A549 (cell line): ENCODE measurements at regions not wholly inside any gene's neighbourhood (a gene's known extent, or its start where the extent isn't known, plus 50 kb on each side); places are given as distances from the start of the nearest gene placed in this dataset.

Source experiments
- CEBPB ChIP-seq, 2 experiments: fragments of >200 bp in 1 of 2; sonication (Bioruptor Twin) in 1 of 2; formaldehyde crosslinking in 1 of 2; IDR thresholded peaks; 2 replicates each; pipeline ENCODE4 v1.6.1; 2012 to 2016
- EHMT2 ChIP-seq: fragments of 200-600 bp; sonication (generic); IDR thresholded peaks from 2 replicates; pipeline ENCODE4 v1.6.1; 2016; ENCODE audit warnings: antibody characterized with exemption, low read depth, mild to moderate bottlenecking, moderate library complexity
- EP300 ChIP-seq, 2 experiments: fragments of >200 bp; sonication (Bioruptor Twin); formaldehyde crosslinking; IDR thresholded peaks; 2 replicates in 1 of 2; 3 replicates in 1 of 2; pipeline ENCODE4 v1.6.1; 2016 to 2017
- ESRRA ChIP-seq: fragments of 150-350 bp; IDR thresholded peaks from 2 replicates; pipeline ENCODE4 v1.6.1; 2014; ENCODE audit warnings: mild to moderate bottlenecking, low read length, borderline replicate concordance
- HDAC2 ChIP-seq: fragments of 200-600 bp; sonication (generic); IDR thresholded peaks from 2 replicates; pipeline ENCODE4 v1.6.1; 2016
- JUN ChIP-seq, 2 experiments: fragments of >200 bp; sonication (Bioruptor Twin); formaldehyde crosslinking; IDR thresholded peaks; 2 replicates in 1 of 2; 3 replicates in 1 of 2; pipeline ENCODE4 v1.6.1; 2016 to 2017
- KDM1A ChIP-seq: fragments of 200-600 bp; sonication (generic); IDR thresholded peaks from 2 replicates; pipeline ENCODE4 v1.6.1; 2016; ENCODE audit warnings: low read depth, mild to moderate bottlenecking
- MAFK ChIP-seq: fragments of 450-650 bp; IDR thresholded peaks from 2 replicates; pipeline ENCODE4 v1.6.1; 2014; ENCODE audit not compliant: partially characterized antibody
- POLR2A ChIP-seq: IDR thresholded peaks from 2 replicates; pipeline ENCODE4 v1.6.1; 2012; ENCODE audit warnings: mild to moderate bottlenecking, low read length
- RAD21 ChIP-seq, 2 experiments: fragments of >200 bp in 1 of 2; sonication (Bioruptor Twin) in 1 of 2; formaldehyde crosslinking in 1 of 2; IDR thresholded peaks in 1 of 2; conservative IDR thresholded peaks in 1 of 2; 2 replicates in 1 of 2; 3 replicates in 1 of 2; pipeline ENCODE4 v1.6.1; 2012 to 2018; ENCODE audit warnings: inconsistent platforms in 1 of 2
- SREBF2 ChIP-seq: fragments of 450-650 bp; IDR thresholded peaks from 2 replicates; pipeline ENCODE4 v1.6.1; 2014; ENCODE audit warnings: mild to moderate bottlenecking, moderate library complexity
- TF ChIP-seq, protein P1 (sequence below): fragments of 150-350 bp; IDR thresholded peaks from 2 replicates; pipeline ENCODE4 v1.6.1; 2014; ENCODE audit warnings: low read depth, mild to moderate bottlenecking, low read length
- TF ChIP-seq, protein P2 (sequence below): fragments of >200 bp; sonication (Bioruptor Twin); formaldehyde crosslinking; IDR thresholded peaks from 3 replicates; pipeline ENCODE4 v1.5.1; 2016

DNA sequence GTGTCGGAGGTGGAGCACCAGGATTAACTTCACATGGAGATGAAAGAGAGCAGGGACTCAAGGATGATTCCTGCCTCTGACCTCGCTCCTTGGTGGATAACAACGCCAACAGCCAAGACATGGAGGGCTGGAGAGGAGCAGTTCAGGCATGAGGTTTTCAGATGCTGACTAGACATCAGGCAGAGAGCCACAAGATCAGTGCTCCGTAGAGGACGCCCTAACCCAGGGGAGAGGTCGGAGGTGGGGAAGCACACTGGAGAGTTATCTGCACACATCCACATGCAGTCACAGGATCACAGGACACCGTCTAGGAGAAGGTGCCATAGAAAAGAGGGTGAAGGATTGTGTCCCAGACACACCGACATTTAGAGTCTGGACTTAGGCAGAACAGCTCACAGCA, 344.3 kb downstream of the EIPR1 start:
- TF ChIP-seq ESRRA, result no peak
- TF ChIP-seq RAD21 (conservative IDR thresholded peaks at IDR 0.05 in 1 of 2, IDR thresholded peaks at IDR 0.05 in 1 of 2), result no peak
- no peak for TF ChIP-seq EHMT2
- no peak for TF ChIP-seq SREBF2
- TF ChIP-seq POLR2A, result no peak
- no peak for TF ChIP-seq EP300 (IDR thresholded peaks at IDR 0.05)
- no peak for TF ChIP-seq KDM1A
- TF ChIP-seq, protein P1, sequence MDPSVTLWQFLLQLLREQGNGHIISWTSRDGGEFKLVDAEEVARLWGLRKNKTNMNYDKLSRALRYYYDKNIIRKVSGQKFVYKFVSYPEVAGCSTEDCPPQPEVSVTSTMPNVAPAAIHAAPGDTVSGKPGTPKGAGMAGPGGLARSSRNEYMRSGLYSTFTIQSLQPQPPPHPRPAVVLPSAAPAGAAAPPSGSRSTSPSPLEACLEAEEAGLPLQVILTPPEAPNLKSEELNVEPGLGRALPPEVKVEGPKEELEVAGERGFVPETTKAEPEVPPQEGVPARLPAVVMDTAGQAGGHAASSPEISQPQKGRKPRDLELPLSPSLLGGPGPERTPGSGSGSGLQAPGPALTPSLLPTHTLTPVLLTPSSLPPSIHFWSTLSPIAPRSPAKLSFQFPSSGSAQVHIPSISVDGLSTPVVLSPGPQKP, result no peak
- TF ChIP-seq MAFK, result no peak
- TF ChIP-seq HDAC2, result no peak
- TF ChIP-seq, protein P2, sequence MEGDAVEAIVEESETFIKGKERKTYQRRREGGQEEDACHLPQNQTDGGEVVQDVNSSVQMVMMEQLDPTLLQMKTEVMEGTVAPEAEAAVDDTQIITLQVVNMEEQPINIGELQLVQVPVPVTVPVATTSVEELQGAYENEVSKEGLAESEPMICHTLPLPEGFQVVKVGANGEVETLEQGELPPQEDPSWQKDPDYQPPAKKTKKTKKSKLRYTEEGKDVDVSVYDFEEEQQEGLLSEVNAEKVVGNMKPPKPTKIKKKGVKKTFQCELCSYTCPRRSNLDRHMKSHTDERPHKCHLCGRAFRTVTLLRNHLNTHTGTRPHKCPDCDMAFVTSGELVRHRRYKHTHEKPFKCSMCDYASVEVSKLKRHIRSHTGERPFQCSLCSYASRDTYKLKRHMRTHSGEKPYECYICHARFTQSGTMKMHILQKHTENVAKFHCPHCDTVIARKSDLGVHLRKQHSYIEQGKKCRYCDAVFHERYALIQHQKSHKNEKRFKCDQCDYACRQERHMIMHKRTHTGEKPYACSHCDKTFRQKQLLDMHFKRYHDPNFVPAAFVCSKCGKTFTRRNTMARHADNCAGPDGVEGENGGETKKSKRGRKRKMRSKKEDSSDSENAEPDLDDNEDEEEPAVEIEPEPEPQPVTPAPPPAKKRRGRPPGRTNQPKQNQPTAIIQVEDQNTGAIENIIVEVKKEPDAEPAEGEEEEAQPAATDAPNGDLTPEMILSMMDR, result no peak
- no peak for TF ChIP-seq JUN (IDR thresholded peaks at IDR 0.05)
- no peak for TF ChIP-seq CEBPB (IDR thresholded peaks at IDR 0.05)
